HepG2 (cell line): ENCODE measurements at regions not wholly inside any gene's neighbourhood (a gene's known extent, or its start where the extent isn't known, plus 50 kb on each side); places are given as distances from the start of the nearest gene placed in this dataset.

Source experiments
- ATAC-seq: fragments of 200-7000 bp; cut with Tn5 transposase; 3 replicates; pipeline ENCODE4 v1.9.1; 2020; ENCODE audit warnings: mild to moderate bottlenecking, moderate library complexity
- BruUV-seq: library from RNA; stranded (reverse); fragments of 400-500 nt; replicated peaks from 2 replicates; lab custom pipeline; 2021; lab: Mats Ljungman, UMichigan
- CTCF ChIA-PET: fragments of 300-600 bp; formaldehyde crosslinking; extraction: SDS; loops from one replicate; lab custom pipeline; 2021; ENCODE audit warnings: low total read pairs, inconsistent platforms, low intra/inter-chr PET ratio; lab: Yijun Ruan, JAX
- POLR2A ChIA-PET: fragments of 350-600 bp; sonication (Branson Sonifier 250); formaldehyde crosslinking; loops from one replicate; lab custom pipeline; 2020; ENCODE audit warnings: antibody characterized with exemption, inconsistent platforms; lab: Yijun Ruan, JAX
- DNase-seq: peaks from one replicate; pipeline ENCODE4 v3.0.0-alpha.2; 2015; ENCODE audit warnings: low spot score
- FAIRE-seq: peaks from 3 replicates; lab custom pipeline; 2011; peaks lifted over from hg19 to GRCh38; lab: Jason Lieb, UNC
- H2AFZ ChIP-seq: one replicate; pipeline ENCODE4 v1.6.1; 2011; ENCODE audit warnings: low read length, inconsistent platforms
- H3K27ac ChIP-seq: fragments of 300-600 bp; 3 replicates; pipeline ENCODE4 v1.8.0; 2011; ENCODE audit warnings: mixed run types, mild to moderate bottlenecking, mixed read lengths, low read length, inconsistent platforms; ENCODE audit not compliant: insufficient read depth; ENCODE audit errors: extremely low read length
- H3K27me3 ChIP-seq, 2 experiments: fragments of 200-600 bp in 1 of 2; 2 replicates in 1 of 2; 3 replicates in 1 of 2; pipeline versions ENCODE4 v1.6.0 to v1.8.0; 2011; ENCODE audit warnings: low read length in 2 of 2, mild to moderate bottlenecking in 2 of 2, moderate library complexity in 2 of 2, inconsistent platforms in 1 of 2; ENCODE audit not compliant: insufficient read depth in 2 of 2, control insufficient read depth in 1 of 2
- H3K36me3 ChIP-seq, 2 experiments: fragments of 200-600 bp in 1 of 2; replicated peaks in 1 of 2; 2 replicates in 1 of 2; 3 replicates in 1 of 2; pipeline versions ENCODE4 v1.5.1 to v1.8.0; 2011; ENCODE audit warnings: low read length in 2 of 2, inconsistent platforms in 1 of 2; ENCODE audit not compliant: insufficient read depth in 2 of 2, control insufficient read depth in 1 of 2
- H3K4me1 ChIP-seq: 2 replicates; pipeline ENCODE4 v1.5.1; 2012; ENCODE audit warnings: low read length, inconsistent platforms; ENCODE audit not compliant: insufficient read depth
- H3K4me2 ChIP-seq: 2 replicates; pipeline ENCODE4 v1.6.0; 2011; ENCODE audit warnings: low read depth, low read length, inconsistent platforms
- H3K4me3 ChIP-seq, 3 experiments: fragments of 200-600 bp in 1 of 3; sonication (generic), shearing (Covaris generic) in 1 of 3; replicated peaks in 1 of 3; 2 replicates each; pipeline ENCODE4 v1.5.1; 2011 to 2016; ENCODE audit warnings: low read length in 3 of 3, inconsistent platforms in 2 of 3, low read depth in 2 of 3, mild to moderate bottlenecking in 2 of 3, control low read depth in 1 of 3, mixed read lengths in 1 of 3; ENCODE audit not compliant: insufficient read depth in 1 of 3
- H3K79me2 ChIP-seq: one replicate; pipeline ENCODE4 v1.6.1; 2011; ENCODE audit warnings: low read length, inconsistent platforms; ENCODE audit not compliant: insufficient read depth
- H3K9ac ChIP-seq: 2 replicates; pipeline ENCODE4 v1.6.0; 2011; ENCODE audit warnings: mild to moderate bottlenecking, low read depth, low read length, inconsistent platforms; ENCODE audit not compliant: insufficient read depth
- H3K9me3 ChIP-seq: 2 replicates; pipeline ENCODE4 v1.5.1; 2012; ENCODE audit warnings: mild to moderate bottlenecking, low read length
- H4K20me1 ChIP-seq: 2 replicates; pipeline ENCODE4 v1.6.0; 2011; ENCODE audit warnings: inconsistent platforms, mild to moderate bottlenecking, low read length, moderate library complexity; ENCODE audit not compliant: insufficient read depth
- HNRNPL ChIP-seq: fragments of 200-400 bp; formaldehyde crosslinking; IDR thresholded peaks from 2 replicates; pipeline ENCODE4 v1.6.1; 2017; ENCODE audit warnings: mild to moderate bottlenecking, low read depth, low read length
- IKZF4 ChIP-seq: sonication (generic); formaldehyde crosslinking; IDR thresholded peaks from 2 replicates; pipeline ENCODE4 v1.5.1; 2020; ENCODE audit warnings: borderline replicate concordance, mild to moderate bottlenecking, low read depth, missing genetic modification reagents; ENCODE audit errors: not compliant biosample characterization
- STAT6 ChIP-seq: sonication (generic); formaldehyde crosslinking; IDR thresholded peaks from 2 replicates; pipeline ENCODE4 v1.4.0; 2020; ENCODE audit warnings: missing genetic modification reagents, mild to moderate bottlenecking, borderline replicate concordance
- TFAP4 ChIP-seq: sonication (generic); IDR thresholded peaks from 2 replicates; pipeline ENCODE4 v1.6.1; 2016; ENCODE audit warnings: low read depth, borderline replicate concordance
- ZBTB25 ChIP-seq: IDR thresholded peaks from 2 replicates; pipeline ENCODE4 v1.6.1; 2018; ENCODE audit warnings: missing genetic modification reagents
- ZNF329 ChIP-seq: sonication (generic); formaldehyde crosslinking; IDR thresholded peaks from 2 replicates; pipeline ENCODE4 v1.9.0; 2021; ENCODE audit warnings: low read depth, mild to moderate bottlenecking, missing genetic modification reagents
- ZNF569 ChIP-seq: sonication (generic); formaldehyde crosslinking; IDR thresholded peaks from 2 replicates; pipeline ENCODE4 v1.5.0; 2020; ENCODE audit warnings: mild to moderate bottlenecking, missing genetic modification reagents, moderate library complexity, borderline replicate concordance
- ZNF777 ChIP-seq: sonication (generic); formaldehyde crosslinking; IDR thresholded peaks from 2 replicates; pipeline ENCODE4 v1.4.0; 2020; ENCODE audit warnings: missing genetic modification reagents
- ZNF839 ChIP-seq: sonication (generic); formaldehyde crosslinking; IDR thresholded peaks from 2 replicates; pipeline ENCODE4 v1.4.0; 2020; ENCODE audit warnings: missing genetic modification reagents, mild to moderate bottlenecking, borderline replicate concordance
- WGBS: methylation state at CpG from one replicate; pipeline ENCODE4 v1.1.6; 2017; ENCODE audit warnings: low lambda C conversion rate; 5-methylcytosine and 5-hydroxymethylcytosine counted together
- in situ Hi-C: cut with HindIII; loops from 2 replicates; pipeline ENCODE4 v1.10.0; 2017; ENCODE audit warnings: low pct_unique_long_range_greater_than_20kb; ENCODE audit not compliant: extremely low pct_ligation_motif_present
- intact Hi-C: fragments of 100-400 bp; cut with micrococcal nuclease; formaldehyde crosslinking; loops from one replicate; pipeline ENCODE4 v1.10.0; 2022; ENCODE audit not compliant: unreplicated experiment

GRCh38 chr12:5292651-5293050 lies 139.3 kb upstream of the NTF3 start:
- no peak for FAIRE-seq
- H3K36me3 ChIP-seq: no peaks in the 10 kb centered on the region
- DNase-seq: no peak
- in situ Hi-C loops (no loop called here), intact Hi-C loops (no loop called here)
- no peak for TF ChIP-seq ZNF569
- TF ChIP-seq ZNF777 (CRISPR knock-in tag): no peak
- TF ChIP-seq TFAP4: no peak
- TF ChIP-seq HNRNPL: no peak
- no peak for TF ChIP-seq ZNF329
- H4K20me1 ChIP-seq: no peaks in the 10 kb centered on the region
- no peaks in the 10 kb centered on the region for H3K4me1 ChIP-seq
- H3K4me3 ChIP-seq: no peak overlapping the region
- ATAC-seq: no peak
- H3K4me2 ChIP-seq: no peak overlapping the region
- H3K27me3 ChIP-seq: no peaks in the 10 kb centered on the region; a peak in 1 of 5 replicates
- no TSS peak for BruUV-seq
- CTCF ChIA-PET: no interaction called here
- no peak overlapping the region for H2AFZ ChIP-seq
- no peak overlapping the region for H3K9ac ChIP-seq
- no peaks in the 10 kb centered on the region for H3K9me3 ChIP-seq
- POLR2A ChIA-PET: no interaction called here
- no peak overlapping the region for H3K27ac ChIP-seq
- WGBS: 35% methylated on average over 5 of the region's 5 CpGs
- no peaks in the 10 kb centered on the region for H3K79me2 ChIP-seq

- POLR2A ChIA-PET: no interaction called here
- no peaks in the 10 kb centered on the region for H3K36me3 ChIP-seq
- 0% methylated on average over 2 of the region's 2 CpGs for WGBS
- no peaks in the 10 kb centered on the region; a peak in 1 of 5 replicates for H3K27me3 ChIP-seq
- no peak overlapping the region for H3K4me2 ChIP-seq
- intact Hi-C loops: no loop called here
- no peaks in the 10 kb centered on the region for H3K79me2 ChIP-seq
- H2AFZ ChIP-seq: no peak overlapping the region
- no peak overlapping the region for H3K9ac ChIP-seq
- no peak overlapping the region for H3K27ac ChIP-seq
- TF ChIP-seq ZNF839 (CRISPR knock-in tag): no peak
- no peak for TF ChIP-seq IKZF4 (CRISPR knock-in tag)
- no peak for TF ChIP-seq ZBTB25
- TF ChIP-seq STAT6 (CRISPR knock-in tag): no peak
- H3K4me1 ChIP-seq: no peaks in the 10 kb centered on the region
- H3K9me3 ChIP-seq: no peaks in the 10 kb centered on the region
- CTCF ChIA-PET: no interaction called here
- no peaks in the 10 kb centered on the region for H4K20me1 ChIP-seq
- ATAC-seq (no peak), FAIRE-seq (no peak), DNase-seq (no peak)
- in situ Hi-C loops: no loop called here
- no TSS peak for BruUV-seq
- H3K4me3 ChIP-seq: no peak overlapping the region
These were observed 138.1 kb upstream of the NTF3 start for GRCh38 chr12:5293773-5294172.
